A549 (cell line): ENCODE measurements at regions not wholly inside any gene's neighbourhood (a gene's known extent, or its start where the extent isn't known, plus 50 kb on each side); places are given as distances from the start of the nearest gene placed in this dataset.
"Not testable (repeated sequence)": the region's sequence is repeated elsewhere in the genome, so short reads cannot be mapped to it uniquely, and the experiment has no call there.

Experiments used
- ATAC-seq, 2 experiments: fragments of 200-7000 bp in 1 of 2; fragments of >200 bp in 1 of 2; cut with Nextera tagmentation in 1 of 2; cut with Tn5 transposase in 1 of 2; 3 replicates each; pipeline versions ENCODE4 v1.8.0 to v1.9.1; 2018 to 2020; ENCODE audit warnings: mild to moderate bottlenecking in 1 of 2, moderate library complexity in 1 of 2
- CTCF ChIA-PET: fragments of 300-600 bp; sonication (Branson Sonifier 250); formaldehyde crosslinking; extraction: SDS; loops from one replicate; lab custom pipeline; 2021; ENCODE audit warnings: antibody characterized with exemption, inconsistent platforms; lab: Yijun Ruan, JAX
- POLR2A ChIA-PET: fragments of 350-600 bp; formaldehyde crosslinking; extraction: SDS; loops from one replicate; lab custom pipeline; 2021; ENCODE audit warnings: antibody characterized with exemption, inconsistent platforms; lab: Yijun Ruan, JAX
- DNase-seq, 2 experiments: peaks; one replicate each; pipeline versions ENCODE4 v3.0.0 to v3.0.0-alpha.2; 2011 to 2016; ENCODE audit warnings: low read depth in 1 of 2, low spot score in 1 of 2
- FAIRE-seq: peaks from 2 replicates; lab custom pipeline; 2011; peaks lifted over from hg19 to GRCh38; lab: Jason Lieb, UNC
- H3K27ac ChIP-seq, 2 experiments: fragments of >200 bp; sonication (Bioruptor Twin); formaldehyde crosslinking; 3 replicates each; pipeline ENCODE4 v1.5.1; 2016 to 2017
- H3K4me1 ChIP-seq: fragments of >200 bp; sonication (Bioruptor Twin); formaldehyde crosslinking; 3 replicates; pipeline ENCODE4 v1.6.1; 2016
- H3K4me2 ChIP-seq: fragments of >200 bp; sonication (Bioruptor Twin); formaldehyde crosslinking; 3 replicates; pipeline ENCODE4 v1.6.1; 2016
- H3K4me3 ChIP-seq: fragments of >200 bp; sonication (Bioruptor Twin); formaldehyde crosslinking; 3 replicates; pipeline ENCODE4 v1.5.1; 2016
- H3K9me3 ChIP-seq: fragments of >200 bp; sonication (Bioruptor Twin); formaldehyde crosslinking; 3 replicates; pipeline ENCODE4 v1.6.1; 2016
- CBX8 ChIP-seq: fragments of 200-600 bp; sonication (generic); IDR thresholded peaks from 2 replicates; pipeline ENCODE4 v1.6.1; 2016
- EP300 ChIP-seq, 2 experiments: fragments of >200 bp; sonication (Bioruptor Twin); formaldehyde crosslinking; IDR thresholded peaks; 2 replicates in 1 of 2; 3 replicates in 1 of 2; pipeline ENCODE4 v1.6.1; 2016 to 2017
- HDAC2 ChIP-seq: fragments of 200-600 bp; sonication (generic); IDR thresholded peaks from 2 replicates; pipeline ENCODE4 v1.6.1; 2016
- JUNB ChIP-seq: fragments of >200 bp; sonication (Bioruptor Twin); formaldehyde crosslinking; IDR thresholded peaks from 2 replicates; pipeline ENCODE4 v1.6.1; 2016
- KDM1A ChIP-seq: fragments of 200-600 bp; sonication (generic); IDR thresholded peaks from 2 replicates; pipeline ENCODE4 v1.6.1; 2016; ENCODE audit warnings: low read depth, mild to moderate bottlenecking
- MAFK ChIP-seq: fragments of 450-650 bp; IDR thresholded peaks from 2 replicates; pipeline ENCODE4 v1.6.1; 2014; ENCODE audit not compliant: partially characterized antibody
- MYC ChIP-seq: IDR thresholded peaks from 2 replicates; pipeline ENCODE4 v1.6.1; 2012; ENCODE audit warnings: mild to moderate bottlenecking, inconsistent platforms, low read length, improper control_type of control experiment, borderline replicate concordance
- NR3C1 ChIP-seq: fragments of >200 bp; sonication (Bioruptor Twin); formaldehyde crosslinking; IDR thresholded peaks from 3 replicates; pipeline ENCODE4 v1.6.1; 2017
- REST ChIP-seq: fragments of 200-600 bp; sonication (generic); IDR thresholded peaks from 2 replicates; pipeline ENCODE4 v1.6.1; 2016; ENCODE audit warnings: antibody characterized with exemption, mild to moderate bottlenecking, moderate library complexity
- RFX5 ChIP-seq: fragments of 450-650 bp; IDR thresholded peaks from 2 replicates; pipeline ENCODE4 v1.7.1; 2014; ENCODE audit warnings: antibody characterized with exemption, mild to moderate bottlenecking, moderate library complexity
- RNF2 ChIP-seq: fragments of 200-600 bp; sonication (generic); IDR thresholded peaks from 2 replicates; pipeline ENCODE4 v1.6.1; 2016; ENCODE audit warnings: low read depth, mild to moderate bottlenecking, antibody characterized with exemption, moderate library complexity, borderline replicate concordance
- SMC3 ChIP-seq: fragments of >200 bp; sonication (Bioruptor Twin); formaldehyde crosslinking; IDR thresholded peaks from 3 replicates; pipeline ENCODE4 v1.6.1; 2018; ENCODE audit warnings: inconsistent platforms
- SREBF2 ChIP-seq: fragments of 450-650 bp; IDR thresholded peaks from 2 replicates; pipeline ENCODE4 v1.6.1; 2014; ENCODE audit warnings: mild to moderate bottlenecking, moderate library complexity
- ZSCAN20 ChIP-seq: fragments of 250-450 bp; sonication (Bioruptor Pico); IDR thresholded peaks from 2 replicates; pipeline ENCODE4 v1.8.0; 2022; ENCODE audit warnings: mild to moderate bottlenecking, moderate library complexity
- WGBS: methylation state at CpG from one replicate; pipeline ENCODE4 v1.1.6; 2017; ENCODE audit errors: missing lambda C conversion rate; 5-methylcytosine and 5-hydroxymethylcytosine counted together
- TF ChIP-seq, protein P1 (sequence below): fragments of >200 bp; sonication (Bioruptor Twin); formaldehyde crosslinking; IDR thresholded peaks from 3 replicates; pipeline ENCODE4 v1.6.1; 2016
- TF ChIP-seq, protein P2 (sequence below): fragments of 450-650 bp; IDR thresholded peaks from 2 replicates; pipeline ENCODE4 v1.6.1; 2014; ENCODE audit warnings: antibody characterized with exemption

DNA sequence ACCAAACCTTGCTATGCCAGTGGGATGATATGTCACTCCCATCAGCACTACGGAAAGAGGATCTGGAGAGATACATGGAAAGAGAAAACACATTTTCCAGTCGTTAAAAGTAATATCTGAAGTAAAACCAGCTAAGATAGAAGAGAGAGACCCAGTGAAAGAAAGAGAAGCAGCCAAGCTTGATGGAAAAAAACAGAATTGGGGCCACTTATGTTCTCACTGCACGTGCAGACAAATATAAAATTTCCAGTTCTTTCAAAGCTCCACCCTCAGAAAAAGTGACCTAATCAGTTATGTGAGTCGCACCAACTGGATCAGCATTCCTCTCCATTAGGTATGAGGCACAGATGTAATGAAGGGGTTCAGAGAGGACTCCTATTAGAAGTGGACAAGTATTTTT is 266.1 kb downstream of the MTERF1 start:
- no peak for ATAC-seq
- Histone ChIP-seq H3K4me2 (no peak overlapping the region), H3K27ac (no peak overlapping the region), H3K4me3 (no peak overlapping the region), H3K4me1 (no peaks in the 10 kb centered on the region), H3K9me3 (no peaks in the 10 kb centered on the region)
- no peak for FAIRE-seq
- ChIA-PET CTCF (no interaction called here), POLR2A (no interaction called here)
- WGBS = 27% methylated on average over 4 of the region's 4 CpGs
- no peak for TF ChIP-seq MAFK
- TF ChIP-seq KDM1A = no peak
- TF ChIP-seq ZSCAN20 (CRISPR knock-in tag) = no peak
- no peak for TF ChIP-seq SMC3
- no peak for TF ChIP-seq HDAC2
- DNase-seq = no peak

DNA sequence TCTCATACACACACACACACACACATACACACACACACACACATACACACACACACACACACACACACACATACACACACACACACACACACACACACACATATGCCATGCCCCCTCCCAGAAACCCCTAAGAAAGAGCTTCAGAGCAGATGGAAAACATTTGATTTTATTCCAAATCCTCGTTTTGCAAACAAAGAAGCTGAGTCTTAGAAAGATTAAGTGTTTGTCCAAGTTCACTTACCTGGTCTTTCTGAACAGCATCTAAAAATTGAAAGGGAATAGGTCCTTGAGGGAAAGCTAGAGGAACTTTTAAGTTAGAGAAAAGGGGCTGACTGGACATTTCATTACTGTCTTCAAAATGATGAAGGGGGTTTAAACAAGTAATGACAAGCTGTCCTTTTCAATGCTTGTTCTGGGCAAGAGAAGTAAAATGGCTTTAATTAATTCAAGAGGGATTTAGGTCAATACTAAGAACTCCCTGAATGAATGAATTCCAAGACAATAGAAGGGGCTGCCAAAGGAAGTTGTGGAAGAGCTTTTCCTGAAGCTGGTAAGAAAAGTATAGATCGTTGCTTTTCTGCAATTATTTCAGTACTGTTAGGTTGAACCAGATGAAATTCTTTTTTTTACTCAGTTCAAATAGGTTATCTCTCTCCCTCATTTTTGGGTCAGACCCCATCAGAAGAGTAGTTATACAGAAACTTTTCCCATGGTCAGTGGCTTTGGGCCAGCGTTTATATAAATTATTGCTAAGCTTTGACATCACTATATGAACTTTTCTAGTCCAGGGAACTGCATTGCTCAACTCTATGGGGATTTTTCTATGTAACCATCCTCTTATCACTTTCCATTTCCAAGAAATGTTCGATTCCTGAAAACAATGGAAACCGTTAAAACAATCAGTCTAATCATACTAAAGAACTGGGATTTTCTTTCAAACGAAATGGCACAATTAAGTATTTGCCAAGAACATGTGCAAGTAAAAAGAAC is 261.4 kb downstream of the MTERF1 start:
- no peak for DNase-seq
- ChIA-PET POLR2A (no interaction called here), CTCF (no interaction called here)
- 4% methylated on average over 6 of the region's 6 CpGs for WGBS
- FAIRE-seq = no peak
- Histone ChIP-seq H3K9me3 (no peaks in the 10 kb centered on the region), H3K4me3 (no peak overlapping the region)
- TF ChIP-seq JUNB (no peak), MYC (no peak), SMC3 (no peak), NR3C1 (no peak), CBX8 (no peak), KDM1A (no peak), MAFK (no peak)
- TF ChIP-seq, all 56 proteins: peak for 0
- ATAC-seq = no peak
- H3K27ac ChIP-seq = no peak overlapping the region
- H3K4me2 ChIP-seq = no peak overlapping the region
- H3K4me1 ChIP-seq = no peaks in the 10 kb centered on the region

DNA sequence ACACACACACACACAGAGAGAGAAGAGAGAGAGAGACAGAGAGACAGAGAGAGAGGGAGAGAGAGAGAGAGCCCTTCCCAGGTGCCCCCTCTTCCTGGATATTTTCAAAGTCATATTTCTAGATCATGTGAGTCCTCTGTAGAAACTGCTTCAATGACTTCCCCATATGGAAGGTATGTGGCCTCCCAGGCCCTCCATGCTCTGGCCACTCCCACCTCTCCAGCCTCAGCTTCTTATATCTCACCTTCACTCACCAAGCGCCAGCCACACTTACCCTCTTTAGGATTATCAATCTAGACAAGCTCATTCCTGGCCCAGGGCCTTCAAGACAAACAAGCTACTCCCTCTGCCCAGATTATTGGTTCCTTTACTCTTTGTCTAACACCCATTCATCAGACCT is 259.7 kb downstream of the MTERF1 start:
- Histone ChIP-seq H3K4me2 (no peak overlapping the region), H3K4me3 (no peak overlapping the region), H3K27ac (no peak overlapping the region), H3K9me3 (no peaks in the 10 kb centered on the region), H3K4me1 (no peaks in the 10 kb centered on the region)
- no peak for ATAC-seq
- WGBS = 35% methylated on average over 1 of the region's 1 CpG
- ChIA-PET POLR2A (no interaction called here), CTCF (no interaction called here)
- no peak for FAIRE-seq
- no peak for DNase-seq
- TF ChIP-seq CBX8 = no peak

DNA sequence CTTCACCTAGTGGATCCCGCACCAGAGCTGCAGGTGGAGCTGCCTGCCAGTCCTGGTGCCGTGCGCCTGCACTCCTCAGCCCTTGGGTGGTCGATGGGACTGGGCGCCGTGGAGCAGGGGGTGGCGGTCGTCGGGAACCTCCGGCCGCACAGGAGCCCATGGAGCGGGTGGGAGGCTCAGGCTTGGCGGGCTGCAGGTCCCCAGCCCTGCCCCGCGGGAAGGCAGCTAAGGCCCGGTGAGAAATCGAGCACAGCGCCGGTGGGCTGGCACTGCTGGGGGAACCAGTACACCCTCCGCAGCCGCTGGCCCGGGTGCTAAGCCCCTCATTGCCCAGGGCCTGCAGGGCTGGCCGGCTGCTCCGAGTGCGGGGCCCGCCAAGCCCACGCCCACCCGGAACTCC is 253.2 kb downstream of the MTERF1 start:
- POLR2A ChIA-PET, DNase-seq, H3K4me3 ChIP-seq, H3K27ac ChIP-seq, H3K9me3 ChIP-seq, FAIRE-seq, H3K4me1 ChIP-seq, H3K4me2 ChIP-seq, ATAC-seq: not testable (repeated sequence)
- CTCF ChIA-PET = interaction anchor here (1.1 kb wide), 1 partner anchor 338 kb away, joined by 3 read pairs; no protein-coding TSS in a partner anchor
- 82% methylated on average over 12 of the region's 28 CpGs for WGBS

DNA sequence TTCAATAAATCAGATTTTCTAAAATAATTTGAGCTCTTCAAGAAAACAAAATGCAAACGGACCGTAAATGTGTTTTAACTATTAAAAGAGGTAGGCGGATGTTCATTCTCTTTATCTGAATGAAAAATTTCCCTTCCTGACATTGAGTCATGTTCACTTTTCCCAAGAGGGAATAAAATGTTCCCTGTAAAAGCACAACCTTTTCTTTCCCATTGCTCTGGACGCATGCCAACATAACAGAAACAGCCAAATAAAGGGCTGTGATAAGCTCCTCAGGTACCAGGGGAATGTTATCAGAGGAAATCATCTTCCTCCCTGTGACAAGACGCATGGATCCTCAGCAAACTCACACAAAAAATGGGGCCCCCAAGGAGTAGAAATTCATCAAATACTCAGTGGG is 251.8 kb downstream of the MTERF1 start:
- WGBS = 40% methylated on average over 5 of the region's 5 CpGs
- no peak overlapping the region for H3K4me3 ChIP-seq
- FAIRE-seq (no peak), ATAC-seq (no peak), DNase-seq (no peak)
- no peak overlapping the region for H3K27ac ChIP-seq
- CTCF ChIA-PET = interaction anchor here (1.0 kb wide), 1 partner anchor 11 kb away, joined by 3 read pairs; no protein-coding TSS in a partner anchor
- H3K4me1 ChIP-seq = peaks cover 3% of the 10 kb centered on the region; the same call in 1 of the 3 replicates
- H3K9me3 ChIP-seq = no peaks in the 10 kb centered on the region
- H3K4me2 ChIP-seq = no peak overlapping the region
- POLR2A ChIA-PET = no interaction called here
- TF ChIP-seq, protein P1, sequence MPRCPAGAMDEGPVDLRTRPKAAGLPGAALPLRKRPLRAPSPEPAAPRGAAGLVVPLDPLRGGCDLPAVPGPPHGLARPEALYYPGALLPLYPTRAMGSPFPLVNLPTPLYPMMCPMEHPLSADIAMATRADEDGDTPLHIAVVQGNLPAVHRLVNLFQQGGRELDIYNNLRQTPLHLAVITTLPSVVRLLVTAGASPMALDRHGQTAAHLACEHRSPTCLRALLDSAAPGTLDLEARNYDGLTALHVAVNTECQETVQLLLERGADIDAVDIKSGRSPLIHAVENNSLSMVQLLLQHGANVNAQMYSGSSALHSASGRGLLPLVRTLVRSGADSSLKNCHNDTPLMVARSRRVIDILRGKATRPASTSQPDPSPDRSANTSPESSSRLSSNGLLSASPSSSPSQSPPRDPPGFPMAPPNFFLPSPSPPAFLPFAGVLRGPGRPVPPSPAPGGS = no peak
- TF ChIP-seq SREBF2 (no peak), RFX5 (no peak), REST (no peak), RNF2 (no peak), NR3C1 (no peak), EP300 (IDR thresholded peaks at IDR 0.05) (no peak), SMC3 (no peak)
- TF ChIP-seq, protein P2, sequence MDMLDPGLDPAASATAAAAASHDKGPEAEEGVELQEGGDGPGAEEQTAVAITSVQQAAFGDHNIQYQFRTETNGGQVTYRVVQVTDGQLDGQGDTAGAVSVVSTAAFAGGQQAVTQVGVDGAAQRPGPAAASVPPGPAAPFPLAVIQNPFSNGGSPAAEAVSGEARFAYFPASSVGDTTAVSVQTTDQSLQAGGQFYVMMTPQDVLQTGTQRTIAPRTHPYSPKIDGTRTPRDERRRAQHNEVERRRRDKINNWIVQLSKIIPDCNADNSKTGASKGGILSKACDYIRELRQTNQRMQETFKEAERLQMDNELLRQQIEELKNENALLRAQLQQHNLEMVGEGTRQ = no peak
